GM12892 (cell line): ENCODE measurements at regions not wholly inside any gene's neighbourhood (a gene's known extent, or its start where the extent isn't known, plus 50 kb on each side); places are given as distances from the start of the nearest gene placed in this dataset.

ENCODE experiments used
- POLR2A ChIP-seq: IDR thresholded peaks from 2 replicates; pipeline ENCODE4 v1.6.1; 2011; ENCODE audit warnings: low read depth, low read length, control low read depth
- TAF1 ChIP-seq: IDR thresholded peaks from 2 replicates; pipeline ENCODE4 v1.6.1; 2011; ENCODE audit warnings: low read depth, mild to moderate bottlenecking, control low read depth, low read length, borderline replicate concordance

DNA sequence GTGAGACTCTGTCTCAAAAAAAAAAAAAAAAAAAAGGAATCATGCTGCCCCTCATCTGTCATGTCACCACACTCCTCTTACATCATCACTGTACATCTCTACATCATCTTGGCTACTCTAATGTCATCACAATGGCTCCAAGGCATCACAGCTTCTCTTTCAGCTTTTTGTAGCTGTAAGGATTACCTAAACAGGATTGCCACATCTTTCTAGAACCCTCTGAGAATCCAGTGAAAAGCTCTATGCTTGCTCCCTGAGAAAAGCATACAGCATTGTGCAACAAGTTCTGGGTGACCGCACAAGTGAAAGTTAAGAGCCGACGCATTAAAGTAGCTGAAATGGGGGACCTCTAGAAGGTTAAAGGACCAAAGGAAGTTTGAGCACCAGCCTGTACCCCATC, 272.5 kb downstream of the C12orf50 start:
- TF ChIP-seq POLR2A (no peak), TAF1 (no peak)
